Vagina (tissue), 2 donors: ENCODE measurements at regions not wholly inside any gene's neighbourhood (a gene's known extent, or its start where the extent isn't known, plus 50 kb on each side); places are given as distances from the start of the nearest gene placed in this dataset.

Source experiments
- POLR2A ChIP-seq, 2 donors: fragments of 450-650 bp; IDR thresholded peaks; one replicate each; pipeline ENCODE4 v1.6.1; 2017; ENCODE audit warnings: antibody characterized with exemption in 2 of 2, mild to moderate bottlenecking in 2 of 2, moderate library complexity in 2 of 2
- POLR2AphosphoS5 ChIP-seq, 2 donors: sonication (generic); formaldehyde crosslinking; IDR thresholded peaks; one replicate each; pipeline ENCODE4 v1.9.0; 2017; ENCODE audit warnings: antibody characterized with exemption in 2 of 2, mild to moderate bottlenecking in 2 of 2, low read depth in 1 of 2; ENCODE audit not compliant: insufficient read depth in 1 of 2
- TF ChIP-seq, protein P1 (sequence below), 3 experiments: fragments of 450-650 bp in 2 of 3; fragments of 200-600 bp in 1 of 3; sonication (generic) in 1 of 3; IDR thresholded peaks; one replicate each; pipeline ENCODE4 v1.5.1; 2017 to 2019; ENCODE audit warnings: antibody characterized with exemption in 3 of 3, mild to moderate bottlenecking in 2 of 3, moderate library complexity in 2 of 3

- TF ChIP-seq, protein P1, sequence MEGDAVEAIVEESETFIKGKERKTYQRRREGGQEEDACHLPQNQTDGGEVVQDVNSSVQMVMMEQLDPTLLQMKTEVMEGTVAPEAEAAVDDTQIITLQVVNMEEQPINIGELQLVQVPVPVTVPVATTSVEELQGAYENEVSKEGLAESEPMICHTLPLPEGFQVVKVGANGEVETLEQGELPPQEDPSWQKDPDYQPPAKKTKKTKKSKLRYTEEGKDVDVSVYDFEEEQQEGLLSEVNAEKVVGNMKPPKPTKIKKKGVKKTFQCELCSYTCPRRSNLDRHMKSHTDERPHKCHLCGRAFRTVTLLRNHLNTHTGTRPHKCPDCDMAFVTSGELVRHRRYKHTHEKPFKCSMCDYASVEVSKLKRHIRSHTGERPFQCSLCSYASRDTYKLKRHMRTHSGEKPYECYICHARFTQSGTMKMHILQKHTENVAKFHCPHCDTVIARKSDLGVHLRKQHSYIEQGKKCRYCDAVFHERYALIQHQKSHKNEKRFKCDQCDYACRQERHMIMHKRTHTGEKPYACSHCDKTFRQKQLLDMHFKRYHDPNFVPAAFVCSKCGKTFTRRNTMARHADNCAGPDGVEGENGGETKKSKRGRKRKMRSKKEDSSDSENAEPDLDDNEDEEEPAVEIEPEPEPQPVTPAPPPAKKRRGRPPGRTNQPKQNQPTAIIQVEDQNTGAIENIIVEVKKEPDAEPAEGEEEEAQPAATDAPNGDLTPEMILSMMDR (IDR thresholded peaks at IDR 0.05) = no peak
- TF ChIP-seq POLR2A (IDR thresholded peaks at IDR 0.05) (no peak), POLR2AphosphoS5 (IDR thresholded peaks at IDR 0.05; ENCODE audit: insufficient read depth in 1 of 2, low read depth in 1 of 2) (no peak)
Measured at GRCh38 chr9:28287455-28287854, 714.2 kb upstream of the C9orf72 start.
